ENCODE measurements at regions not wholly inside any gene's neighbourhood (a gene's known extent, or its start where the extent isn't known, plus 50 kb on each side); places are given as distances from the start of the nearest gene placed in this dataset.

DNA sequence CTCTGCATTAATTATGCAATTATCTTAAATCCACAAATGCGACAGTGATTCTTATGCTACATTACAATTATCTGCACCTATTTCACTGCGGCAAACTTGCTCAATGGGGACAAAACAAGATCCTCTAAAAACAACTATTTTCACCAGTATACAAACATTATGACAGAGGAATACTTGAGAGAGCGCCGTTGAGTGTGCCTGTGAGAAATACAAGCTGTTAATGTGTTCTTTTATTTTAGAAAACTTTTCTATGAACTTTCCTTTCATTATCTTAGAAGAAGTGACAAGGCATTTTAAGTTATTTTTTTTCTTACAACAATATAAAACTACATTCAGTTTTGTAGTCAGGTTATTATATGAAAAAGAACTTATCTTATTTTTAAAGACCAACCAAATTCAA, 1247.0 kb downstream of the FSCB start:
- ChIA-PET POLR2A (no interaction called here), CTCF (no interaction called here)
- no peak overlapping the region for H3K4me2 ChIP-seq
- TF ChIP-seq, protein P1, sequence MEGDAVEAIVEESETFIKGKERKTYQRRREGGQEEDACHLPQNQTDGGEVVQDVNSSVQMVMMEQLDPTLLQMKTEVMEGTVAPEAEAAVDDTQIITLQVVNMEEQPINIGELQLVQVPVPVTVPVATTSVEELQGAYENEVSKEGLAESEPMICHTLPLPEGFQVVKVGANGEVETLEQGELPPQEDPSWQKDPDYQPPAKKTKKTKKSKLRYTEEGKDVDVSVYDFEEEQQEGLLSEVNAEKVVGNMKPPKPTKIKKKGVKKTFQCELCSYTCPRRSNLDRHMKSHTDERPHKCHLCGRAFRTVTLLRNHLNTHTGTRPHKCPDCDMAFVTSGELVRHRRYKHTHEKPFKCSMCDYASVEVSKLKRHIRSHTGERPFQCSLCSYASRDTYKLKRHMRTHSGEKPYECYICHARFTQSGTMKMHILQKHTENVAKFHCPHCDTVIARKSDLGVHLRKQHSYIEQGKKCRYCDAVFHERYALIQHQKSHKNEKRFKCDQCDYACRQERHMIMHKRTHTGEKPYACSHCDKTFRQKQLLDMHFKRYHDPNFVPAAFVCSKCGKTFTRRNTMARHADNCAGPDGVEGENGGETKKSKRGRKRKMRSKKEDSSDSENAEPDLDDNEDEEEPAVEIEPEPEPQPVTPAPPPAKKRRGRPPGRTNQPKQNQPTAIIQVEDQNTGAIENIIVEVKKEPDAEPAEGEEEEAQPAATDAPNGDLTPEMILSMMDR (IDR thresholded peaks at IDR 0.05) = no peak
- no peak for TF ChIP-seq MEF2A (IDR thresholded peaks at IDR 0.05; ENCODE audit: borderline replicate concordance, low read depth)
- H3K36me3 ChIP-seq (replicated peaks in 1 of 2; ENCODE audit: control insufficient read depth in 1 of 2, insufficient read depth in 2 of 2, low read length in 1 of 2) = no peaks in the 10 kb centered on the region
- H3K9me3 ChIP-seq = no peaks in the 10 kb centered on the region
- H3K4me1 ChIP-seq (ENCODE audit: control insufficient read depth in 1 of 2, insufficient read depth in 2 of 2, low read depth in 1 of 2, low read length in 1 of 2) = no peaks in the 10 kb centered on the region
- H3K79me2 ChIP-seq (ENCODE audit: insufficient read depth) = no peaks in the 10 kb centered on the region
- WGBS (ENCODE audit: low lambda C conversion rate) = 8% methylated on average over 4 of the region's 4 CpGs
- H3K27me3 ChIP-seq (ENCODE audit: insufficient read depth) = no peaks in the 10 kb centered on the region
- no peak overlapping the region for H2AFZ ChIP-seq (ENCODE audit: low read depth)
- no peaks in the 10 kb centered on the region for H3F3A ChIP-seq (replicated peaks; ENCODE audit: insufficient read depth)
- no peak overlapping the region for H3K9ac ChIP-seq
- H3K4me3 ChIP-seq (ENCODE audit: low read depth in 2 of 2, low read length in 1 of 2) = no peak overlapping the region
- H4K20me1 ChIP-seq (ENCODE audit: insufficient read depth) = no peaks in the 10 kb centered on the region
- no peak overlapping the region for H3K27ac ChIP-seq (ENCODE audit: low read depth in 2 of 2, low read length in 1 of 2)
- no peaks in the 10 kb centered on the region for H3K9me2 ChIP-seq
- DNase-seq = no peak

DNA sequence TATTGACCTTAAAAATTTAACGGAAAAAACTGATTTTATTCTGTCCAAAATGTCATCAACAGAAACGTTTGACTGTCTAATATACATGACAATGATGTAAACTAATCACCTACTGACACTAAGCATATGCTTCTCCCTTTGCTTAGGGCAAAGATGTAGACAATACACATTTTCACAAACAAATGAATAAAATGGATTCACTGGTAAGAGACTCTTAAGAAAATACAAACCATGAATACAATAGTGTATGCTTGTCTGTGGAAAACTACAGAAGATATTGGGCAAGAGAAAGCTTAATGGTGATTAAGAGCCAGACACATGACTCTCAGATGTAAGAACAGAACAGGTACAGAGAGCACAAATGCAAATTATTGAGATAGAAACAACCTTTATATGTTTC, 1248.7 kb downstream of the FSCB start:
- WGBS (ENCODE audit: low lambda C conversion rate) = 8% methylated on average over 2 of the region's 2 CpGs
- Histone ChIP-seq H4K20me1 (ENCODE audit: insufficient read depth) (no peaks in the 10 kb centered on the region), H3K9me3 (no peaks in the 10 kb centered on the region), H3K4me1 (ENCODE audit: control insufficient read depth in 1 of 2, insufficient read depth in 2 of 2, low read depth in 1 of 2, low read length in 1 of 2) (no peaks in the 10 kb centered on the region), H3K27ac (ENCODE audit: low read depth in 2 of 2, low read length in 1 of 2) (no peak overlapping the region), H3K79me2 (ENCODE audit: insufficient read depth) (no peaks in the 10 kb centered on the region), H3F3A (replicated peaks; ENCODE audit: insufficient read depth) (no peaks in the 10 kb centered on the region), H3K9ac (no peak overlapping the region), H2AFZ (ENCODE audit: low read depth) (no peak overlapping the region), H3K4me2 (no peak overlapping the region), H3K9me2 (no peaks in the 10 kb centered on the region), H3K4me3 (ENCODE audit: low read depth in 2 of 2, low read length in 1 of 2) (no peak overlapping the region), H3K36me3 (replicated peaks in 1 of 2; ENCODE audit: control insufficient read depth in 1 of 2, insufficient read depth in 2 of 2, low read length in 1 of 2) (no peaks in the 10 kb centered on the region), H3K27me3 (ENCODE audit: insufficient read depth) (no peaks in the 10 kb centered on the region)
- ChIA-PET CTCF (no interaction called here), POLR2A (no interaction called here)
- no peak for DNase-seq
- TF ChIP-seq MXI1 (IDR thresholded peaks at IDR 0.05; ENCODE audit: low read depth, low read length) = no peak
- no peak for TF ChIP-seq FOSL2 (IDR thresholded peaks at IDR 0.05; ENCODE audit: borderline replicate concordance, low read depth)
- no peak for TF ChIP-seq RXRA (IDR thresholded peaks at IDR 0.05; ENCODE audit: borderline replicate concordance, low read depth)
- TF ChIP-seq, protein P1 (IDR thresholded peaks at IDR 0.05) = no peak
- TF ChIP-seq RCOR1 (IDR thresholded peaks at IDR 0.05; ENCODE audit: low read length) = no peak
- no peak for TF ChIP-seq RAD21 (IDR thresholded peaks at IDR 0.05; ENCODE audit: low read length)
- TF ChIP-seq, protein P2, sequence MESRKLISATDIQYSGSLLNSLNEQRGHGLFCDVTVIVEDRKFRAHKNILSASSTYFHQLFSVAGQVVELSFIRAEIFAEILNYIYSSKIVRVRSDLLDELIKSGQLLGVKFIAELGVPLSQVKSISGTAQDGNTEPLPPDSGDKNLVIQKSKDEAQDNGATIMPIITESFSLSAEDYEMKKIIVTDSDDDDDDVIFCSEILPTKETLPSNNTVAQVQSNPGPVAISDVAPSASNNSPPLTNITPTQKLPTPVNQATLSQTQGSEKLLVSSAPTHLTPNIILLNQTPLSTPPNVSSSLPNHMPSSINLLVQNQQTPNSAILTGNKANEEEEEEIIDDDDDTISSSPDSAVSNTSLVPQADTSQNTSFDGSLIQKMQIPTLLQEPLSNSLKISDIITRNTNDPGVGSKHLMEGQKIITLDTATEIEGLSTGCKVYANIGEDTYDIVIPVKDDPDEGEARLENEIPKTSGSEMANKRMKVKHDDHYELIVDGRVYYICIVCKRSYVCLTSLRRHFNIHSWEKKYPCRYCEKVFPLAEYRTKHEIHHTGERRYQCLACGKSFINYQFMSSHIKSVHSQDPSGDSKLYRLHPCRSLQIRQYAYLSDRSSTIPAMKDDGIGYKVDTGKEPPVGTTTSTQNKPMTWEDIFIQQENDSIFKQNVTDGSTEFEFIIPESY (IDR thresholded peaks at IDR 0.05; ENCODE audit: borderline replicate concordance, low read depth) = no peak
- TF ChIP-seq, protein P3, sequence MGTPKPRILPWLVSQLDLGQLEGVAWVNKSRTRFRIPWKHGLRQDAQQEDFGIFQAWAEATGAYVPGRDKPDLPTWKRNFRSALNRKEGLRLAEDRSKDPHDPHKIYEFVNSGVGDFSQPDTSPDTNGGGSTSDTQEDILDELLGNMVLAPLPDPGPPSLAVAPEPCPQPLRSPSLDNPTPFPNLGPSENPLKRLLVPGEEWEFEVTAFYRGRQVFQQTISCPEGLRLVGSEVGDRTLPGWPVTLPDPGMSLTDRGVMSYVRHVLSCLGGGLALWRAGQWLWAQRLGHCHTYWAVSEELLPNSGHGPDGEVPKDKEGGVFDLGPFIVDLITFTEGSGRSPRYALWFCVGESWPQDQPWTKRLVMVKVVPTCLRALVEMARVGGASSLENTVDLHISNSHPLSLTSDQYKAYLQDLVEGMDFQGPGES (IDR thresholded peaks at IDR 0.05; ENCODE audit: low read depth, low read length) = no peak
- no peak for TF ChIP-seq FOXJ3 (CRISPR knock-in tag; IDR thresholded peaks at IDR 0.05)
- TF ChIP-seq, protein P4, sequence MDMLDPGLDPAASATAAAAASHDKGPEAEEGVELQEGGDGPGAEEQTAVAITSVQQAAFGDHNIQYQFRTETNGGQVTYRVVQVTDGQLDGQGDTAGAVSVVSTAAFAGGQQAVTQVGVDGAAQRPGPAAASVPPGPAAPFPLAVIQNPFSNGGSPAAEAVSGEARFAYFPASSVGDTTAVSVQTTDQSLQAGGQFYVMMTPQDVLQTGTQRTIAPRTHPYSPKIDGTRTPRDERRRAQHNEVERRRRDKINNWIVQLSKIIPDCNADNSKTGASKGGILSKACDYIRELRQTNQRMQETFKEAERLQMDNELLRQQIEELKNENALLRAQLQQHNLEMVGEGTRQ (IDR thresholded peaks at IDR 0.05; ENCODE audit: borderline replicate concordance, low read depth, low read length) = no peak
- TF ChIP-seq, protein P5, sequence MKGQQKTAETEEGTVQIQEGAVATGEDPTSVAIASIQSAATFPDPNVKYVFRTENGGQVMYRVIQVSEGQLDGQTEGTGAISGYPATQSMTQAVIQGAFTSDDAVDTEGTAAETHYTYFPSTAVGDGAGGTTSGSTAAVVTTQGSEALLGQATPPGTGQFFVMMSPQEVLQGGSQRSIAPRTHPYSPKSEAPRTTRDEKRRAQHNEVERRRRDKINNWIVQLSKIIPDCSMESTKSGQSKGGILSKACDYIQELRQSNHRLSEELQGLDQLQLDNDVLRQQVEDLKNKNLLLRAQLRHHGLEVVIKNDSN (IDR thresholded peaks at IDR 0.05; ENCODE audit: borderline replicate concordance, low read depth) = no peak
- no peak for TF ChIP-seq EZH2phosphoT487 (IDR thresholded peaks at IDR 0.05; ENCODE audit: borderline replicate concordance, low read depth)
- TF ChIP-seq CHD2 (IDR thresholded peaks at IDR 0.05; ENCODE audit: low read length, partially characterized antibody) = no peak
- no peak for TF ChIP-seq SIN3A (IDR thresholded peaks at IDR 0.05; ENCODE audit: borderline replicate concordance, low read depth, low read length)
- no peak for TF ChIP-seq POLR2AphosphoS5 (IDR thresholded peaks at IDR 0.05; ENCODE audit: low read depth, low read length)
- TF ChIP-seq MEF2A (IDR thresholded peaks at IDR 0.05; ENCODE audit: borderline replicate concordance, low read depth) = no peak
- no peak for TF ChIP-seq GATA2 (CRISPR knock-in tag; IDR thresholded peaks at IDR 0.05)
- TF ChIP-seq, protein P6, sequence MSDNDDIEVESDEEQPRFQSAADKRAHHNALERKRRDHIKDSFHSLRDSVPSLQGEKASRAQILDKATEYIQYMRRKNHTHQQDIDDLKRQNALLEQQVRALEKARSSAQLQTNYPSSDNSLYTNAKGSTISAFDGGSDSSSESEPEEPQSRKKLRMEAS (IDR thresholded peaks at IDR 0.05; ENCODE audit: low read depth) = no peak

Data from SK-N-SH (cell line).